ENCODE measurements at regions not wholly inside any gene's neighbourhood (a gene's known extent, or its start where the extent isn't known, plus 50 kb on each side); places are given as distances from the start of the nearest gene placed in this dataset.

DNA sequence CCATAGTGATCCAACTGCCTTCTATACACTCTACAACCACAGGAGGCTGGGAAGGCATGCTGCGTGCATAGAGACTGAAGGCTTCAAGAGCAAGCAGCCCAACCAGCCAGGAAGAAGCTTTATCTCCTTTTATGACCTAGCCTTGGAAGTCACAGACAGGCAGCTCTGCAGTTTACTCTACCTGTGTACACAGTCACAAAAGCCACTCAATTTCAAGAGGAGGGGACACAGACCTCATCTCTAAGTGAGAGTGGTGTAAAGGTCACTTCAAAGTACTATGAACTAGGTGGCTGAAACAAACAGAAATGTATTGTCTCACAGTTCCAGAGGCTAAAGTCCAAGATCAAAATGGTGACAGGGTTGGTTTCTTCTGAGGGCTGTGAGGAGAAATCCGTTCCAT lies 69.6 kb upstream of the GJB5 start:
- TF ChIP-seq, protein P1, sequence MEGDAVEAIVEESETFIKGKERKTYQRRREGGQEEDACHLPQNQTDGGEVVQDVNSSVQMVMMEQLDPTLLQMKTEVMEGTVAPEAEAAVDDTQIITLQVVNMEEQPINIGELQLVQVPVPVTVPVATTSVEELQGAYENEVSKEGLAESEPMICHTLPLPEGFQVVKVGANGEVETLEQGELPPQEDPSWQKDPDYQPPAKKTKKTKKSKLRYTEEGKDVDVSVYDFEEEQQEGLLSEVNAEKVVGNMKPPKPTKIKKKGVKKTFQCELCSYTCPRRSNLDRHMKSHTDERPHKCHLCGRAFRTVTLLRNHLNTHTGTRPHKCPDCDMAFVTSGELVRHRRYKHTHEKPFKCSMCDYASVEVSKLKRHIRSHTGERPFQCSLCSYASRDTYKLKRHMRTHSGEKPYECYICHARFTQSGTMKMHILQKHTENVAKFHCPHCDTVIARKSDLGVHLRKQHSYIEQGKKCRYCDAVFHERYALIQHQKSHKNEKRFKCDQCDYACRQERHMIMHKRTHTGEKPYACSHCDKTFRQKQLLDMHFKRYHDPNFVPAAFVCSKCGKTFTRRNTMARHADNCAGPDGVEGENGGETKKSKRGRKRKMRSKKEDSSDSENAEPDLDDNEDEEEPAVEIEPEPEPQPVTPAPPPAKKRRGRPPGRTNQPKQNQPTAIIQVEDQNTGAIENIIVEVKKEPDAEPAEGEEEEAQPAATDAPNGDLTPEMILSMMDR (conservative IDR thresholded peaks at IDR 0.05), result no peak
- TF ChIP-seq ZFX (IDR thresholded peaks at IDR 0.05), result no peak
